Nephron progenitor cell (in vitro differentiated cells): ENCODE measurements at regions not wholly inside any gene's neighbourhood (a gene's known extent, or its start where the extent isn't known, plus 50 kb on each side); places are given as distances from the start of the nearest gene placed in this dataset.

ENCODE experiments used
- DNase-seq: peaks from one replicate; pipeline ENCODE4 v3.0.0; 2021
- H3K27ac Mint-ChIP-seq: 2 replicates; pipeline ENCODE4 v1.8.0; 2021; ENCODE audit warnings: mild to moderate bottlenecking, moderate library complexity, mixed read lengths
- H3K27me3 Mint-ChIP-seq: 2 replicates; pipeline ENCODE4 v1.8.0; 2021; ENCODE audit warnings: mild to moderate bottlenecking, low read depth, mixed read lengths; ENCODE audit not compliant: poor library complexity
- H3K36me3 Mint-ChIP-seq: 2 replicates; pipeline ENCODE4 v1.8.0; 2021; ENCODE audit warnings: low read depth, mixed read lengths
- H3K4me1 Mint-ChIP-seq: 2 replicates; pipeline ENCODE4 v1.8.0; 2021; ENCODE audit warnings: mixed read lengths
- H3K4me3 Mint-ChIP-seq: 2 replicates; pipeline ENCODE4 v1.8.0; 2021; ENCODE audit warnings: mild to moderate bottlenecking, moderate library complexity, mixed read lengths
- H3K9me3 Mint-ChIP-seq: 2 replicates; pipeline ENCODE4 v1.8.0; 2021; ENCODE audit warnings: mild to moderate bottlenecking, moderate library complexity, mixed read lengths
- TF ChIP-seq, protein P1 (sequence below): fragments of 200-600 bp; sonication (generic); IDR thresholded peaks from 2 replicates; pipeline ENCODE4 v1.5.0; 2021; ENCODE audit warnings: antibody characterized with exemption

GRCh38 chr16:60553090-60553757 is 1483.0 kb downstream of the CDH8 start:
- Mint-ChIP-seq H3K27ac (no peak overlapping the region), H3K4me3 (no peak overlapping the region), H3K4me1 (peaks cover 6% of the 10 kb centered on the region), H3K9me3 (no peaks in the 10 kb centered on the region), H3K27me3 (peaks cover 6% of the 10 kb centered on the region), H3K36me3 (no peaks in the 10 kb centered on the region)
- DNase-seq = peak; percentile 2
- TF ChIP-seq, protein P1, sequence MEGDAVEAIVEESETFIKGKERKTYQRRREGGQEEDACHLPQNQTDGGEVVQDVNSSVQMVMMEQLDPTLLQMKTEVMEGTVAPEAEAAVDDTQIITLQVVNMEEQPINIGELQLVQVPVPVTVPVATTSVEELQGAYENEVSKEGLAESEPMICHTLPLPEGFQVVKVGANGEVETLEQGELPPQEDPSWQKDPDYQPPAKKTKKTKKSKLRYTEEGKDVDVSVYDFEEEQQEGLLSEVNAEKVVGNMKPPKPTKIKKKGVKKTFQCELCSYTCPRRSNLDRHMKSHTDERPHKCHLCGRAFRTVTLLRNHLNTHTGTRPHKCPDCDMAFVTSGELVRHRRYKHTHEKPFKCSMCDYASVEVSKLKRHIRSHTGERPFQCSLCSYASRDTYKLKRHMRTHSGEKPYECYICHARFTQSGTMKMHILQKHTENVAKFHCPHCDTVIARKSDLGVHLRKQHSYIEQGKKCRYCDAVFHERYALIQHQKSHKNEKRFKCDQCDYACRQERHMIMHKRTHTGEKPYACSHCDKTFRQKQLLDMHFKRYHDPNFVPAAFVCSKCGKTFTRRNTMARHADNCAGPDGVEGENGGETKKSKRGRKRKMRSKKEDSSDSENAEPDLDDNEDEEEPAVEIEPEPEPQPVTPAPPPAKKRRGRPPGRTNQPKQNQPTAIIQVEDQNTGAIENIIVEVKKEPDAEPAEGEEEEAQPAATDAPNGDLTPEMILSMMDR = no peak

DNA sequence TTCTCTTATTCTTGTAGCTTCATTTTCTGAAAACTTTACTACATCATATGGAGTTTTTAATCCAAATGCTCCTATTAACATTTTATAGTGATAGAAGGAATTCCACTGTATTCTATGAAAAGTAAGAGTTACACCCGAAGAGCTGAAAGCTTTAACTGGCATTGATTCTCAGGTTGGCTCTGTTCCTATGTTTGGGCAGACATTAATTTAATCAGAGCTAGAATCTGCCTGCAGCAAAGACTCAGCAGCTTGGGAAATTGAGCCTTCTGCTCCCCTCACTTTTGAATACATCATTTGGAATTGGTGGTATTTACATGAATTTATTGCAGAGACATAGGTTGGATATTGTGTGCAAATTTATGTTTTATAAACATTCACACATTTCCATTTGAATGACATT is 1494.7 kb downstream of the CDH8 start:
- Mint-ChIP-seq H3K36me3 (no peaks in the 10 kb centered on the region), H3K27me3 (peaks cover 6% of the 10 kb centered on the region), H3K9me3 (peaks cover 11% of the 10 kb centered on the region), H3K4me3 (no peak overlapping the region), H3K27ac (no peak overlapping the region), H3K4me1 (no peaks in the 10 kb centered on the region)
- TF ChIP-seq, protein P1 = no peak
- no peak for DNase-seq

GRCh38 chr16:60510941-60511340 is 1525.3 kb downstream of the CDH8 start:
- Mint-ChIP-seq H3K27me3 (no peaks in the 10 kb centered on the region), H3K36me3 (no peaks in the 10 kb centered on the region), H3K4me3 (no peak overlapping the region), H3K4me1 (no peaks in the 10 kb centered on the region), H3K9me3 (no peaks in the 10 kb centered on the region), H3K27ac (no peak overlapping the region)
- TF ChIP-seq, protein P1 = no peak
- DNase-seq = no peak

GRCh38 chr16:60510208-60510607 is 1526.0 kb downstream of the CDH8 start:
- Mint-ChIP-seq H3K4me1 (no peaks in the 10 kb centered on the region), H3K4me3 (no peak overlapping the region), H3K9me3 (no peaks in the 10 kb centered on the region), H3K27me3 (no peaks in the 10 kb centered on the region), H3K36me3 (no peaks in the 10 kb centered on the region), H3K27ac (no peak overlapping the region)
- TF ChIP-seq, protein P1 = no peak
- no peak for DNase-seq

- Mint-ChIP-seq H3K36me3 (no peaks in the 10 kb centered on the region), H3K4me1 (no peaks in the 10 kb centered on the region), H3K4me3 (no peak overlapping the region), H3K9me3 (no peaks in the 10 kb centered on the region), H3K27ac (no peak overlapping the region), H3K27me3 (no peaks in the 10 kb centered on the region)
- DNase-seq = no peak
- TF ChIP-seq, protein P1 = no peak
Observed at GRCh38 chr16:60491273-60491672, 1545.0 kb downstream of the CDH8 start.

DNA sequence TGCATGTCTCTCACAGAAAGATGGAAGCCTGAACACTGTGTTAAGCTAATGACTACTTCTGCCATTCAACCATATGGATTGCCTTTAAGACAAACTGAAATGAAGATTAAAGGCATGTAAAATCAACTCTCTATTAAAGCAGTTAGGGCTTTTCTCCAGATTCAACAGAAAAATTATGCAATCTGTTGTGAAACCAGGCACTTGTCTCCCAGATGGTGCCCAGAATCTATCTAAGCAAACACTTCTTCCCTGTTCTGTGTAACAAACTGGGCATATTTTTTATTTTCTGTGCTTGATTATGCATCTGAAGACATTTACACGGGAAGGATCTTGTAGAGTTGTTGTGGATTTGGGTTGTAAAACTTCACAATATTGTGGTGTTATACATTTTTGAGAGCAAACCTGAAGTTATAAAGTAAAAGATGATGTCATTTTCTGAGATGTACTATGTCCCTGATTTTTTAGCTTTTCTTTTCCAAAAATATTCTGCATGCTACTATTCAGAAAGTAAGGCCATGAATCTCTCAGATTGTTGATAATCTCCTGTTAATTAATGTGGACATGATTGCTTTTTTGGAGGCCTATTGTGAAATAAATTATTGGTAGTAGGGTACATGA is 1550.3 kb downstream of the CDH8 start:
- Mint-ChIP-seq H3K9me3 (no peaks in the 10 kb centered on the region), H3K27ac (no peak overlapping the region), H3K4me3 (no peak overlapping the region), H3K4me1 (no peaks in the 10 kb centered on the region), H3K36me3 (no peaks in the 10 kb centered on the region), H3K27me3 (no peaks in the 10 kb centered on the region)
- DNase-seq = no peak
- TF ChIP-seq, protein P1 = no peak
